HG03045 (cell line): ENCODE measurements at regions not wholly inside any gene's neighbourhood (a gene's known extent, or its start where the extent isn't known, plus 50 kb on each side); places are given as distances from the start of the nearest gene placed in this dataset.
"Not testable (repeated sequence)": the region's sequence is repeated elsewhere in the genome, so short reads cannot be mapped to it uniquely, and the experiment has no call there.

Source experiments
- ATAC-seq: cut with Tn5 transposase; IDR thresholded peaks from one replicate; pipeline ENCODE4 v1.9.1; 2021; ENCODE audit warnings: mild to moderate bottlenecking, moderate library complexity; ENCODE audit not compliant: unreplicated experiment

DNA sequence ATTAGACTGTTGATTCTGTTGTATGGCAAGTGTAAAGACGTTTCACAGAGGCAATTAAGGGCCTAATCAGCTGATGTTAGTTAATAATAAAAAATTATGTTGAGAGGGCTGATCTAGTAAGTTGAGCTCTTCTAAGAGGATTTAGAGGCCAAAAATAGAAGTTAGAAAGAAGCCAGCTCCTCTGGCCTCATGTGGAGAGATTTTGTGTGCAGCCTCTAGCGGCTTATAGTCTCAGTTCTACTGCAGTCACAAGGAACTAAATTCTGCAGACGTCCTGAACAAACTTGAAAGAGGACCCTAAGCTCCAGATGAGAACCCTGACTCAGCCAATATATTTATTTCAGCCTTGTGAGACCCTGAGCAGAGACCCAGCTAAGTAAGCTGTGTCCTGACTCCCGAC is 498.6 kb downstream of the BTBD3 start:
- no peak for ATAC-seq

DNA sequence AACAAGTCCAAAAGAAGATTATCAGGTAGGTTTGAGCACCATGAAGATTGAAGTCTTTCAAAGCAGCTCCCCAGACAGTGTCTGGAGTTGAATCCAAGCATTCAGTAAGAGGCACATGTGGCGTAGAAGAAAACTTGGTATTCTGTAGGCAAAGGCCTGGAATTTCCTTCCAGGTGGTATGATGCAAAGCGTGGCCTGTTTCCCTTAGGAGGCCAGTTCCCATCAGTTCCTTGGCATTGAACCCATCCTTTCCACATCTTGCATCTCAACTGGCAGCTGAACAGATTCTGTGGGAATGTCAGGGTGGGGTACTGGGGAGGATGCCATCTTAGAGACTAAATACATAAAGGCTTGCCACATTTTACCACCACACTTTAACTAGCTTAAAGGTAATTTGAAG is 516.0 kb downstream of the BTBD3 start:
- ATAC-seq: no peak

DNA sequence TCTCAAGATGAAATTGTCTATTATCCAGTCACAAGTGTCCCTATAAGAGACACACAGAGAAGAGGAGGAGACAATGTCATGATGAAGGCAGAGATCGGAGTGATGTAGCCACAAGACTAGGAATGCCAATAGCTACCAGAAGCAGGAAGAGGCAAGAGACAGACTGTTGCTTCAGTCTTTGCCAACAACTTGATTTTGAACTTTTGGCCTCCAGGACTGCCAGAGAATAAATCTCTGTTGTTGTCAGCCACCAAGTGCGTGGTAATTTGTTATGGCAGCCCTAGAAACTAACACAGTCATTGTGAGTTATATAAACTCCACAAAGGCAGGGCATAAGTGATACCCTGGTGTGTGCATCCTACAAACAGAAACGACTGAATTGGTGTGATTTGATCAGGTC is 517.0 kb downstream of the BTBD3 start:
- no peak for ATAC-seq

DNA sequence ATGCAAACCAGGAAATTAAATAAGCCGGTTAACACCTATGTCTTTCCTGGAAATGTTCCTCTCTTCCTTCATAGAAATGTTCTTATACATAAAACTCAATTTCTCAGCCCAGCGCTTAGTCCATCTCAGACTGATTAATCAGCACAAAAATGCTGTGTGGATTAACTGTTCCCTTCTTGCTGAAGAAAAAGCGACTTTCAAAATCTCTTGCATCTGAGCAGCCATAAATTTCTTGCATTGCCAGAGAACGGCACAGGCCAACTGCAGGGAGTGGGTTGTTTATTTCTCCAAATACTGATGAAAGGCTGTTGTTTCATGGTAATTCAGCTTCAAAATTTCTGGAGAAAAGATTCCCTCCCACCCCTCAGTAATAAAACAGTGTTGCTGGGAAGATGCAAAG is 517.6 kb downstream of the BTBD3 start:
- no peak for ATAC-seq

DNA sequence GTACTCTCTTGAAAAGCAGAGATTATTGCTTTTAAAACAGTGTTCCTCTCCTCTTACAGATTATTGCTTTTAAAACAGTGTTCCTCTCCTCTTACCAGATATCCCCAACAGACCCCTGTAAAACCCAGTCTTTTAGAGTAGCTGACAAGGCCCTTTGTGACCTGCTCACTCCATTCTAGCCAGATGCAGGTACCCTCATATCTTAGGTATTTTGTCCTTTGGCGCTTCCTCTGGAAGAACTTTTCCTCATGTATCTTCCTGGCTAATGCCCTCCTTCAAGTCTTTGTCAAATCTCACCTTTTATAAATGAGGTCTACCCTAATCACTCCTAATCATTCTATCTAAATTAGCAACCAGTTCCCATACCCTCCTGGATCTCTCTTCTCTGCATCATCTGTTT is 536.0 kb downstream of the BTBD3 start:
- no peak for ATAC-seq

DNA sequence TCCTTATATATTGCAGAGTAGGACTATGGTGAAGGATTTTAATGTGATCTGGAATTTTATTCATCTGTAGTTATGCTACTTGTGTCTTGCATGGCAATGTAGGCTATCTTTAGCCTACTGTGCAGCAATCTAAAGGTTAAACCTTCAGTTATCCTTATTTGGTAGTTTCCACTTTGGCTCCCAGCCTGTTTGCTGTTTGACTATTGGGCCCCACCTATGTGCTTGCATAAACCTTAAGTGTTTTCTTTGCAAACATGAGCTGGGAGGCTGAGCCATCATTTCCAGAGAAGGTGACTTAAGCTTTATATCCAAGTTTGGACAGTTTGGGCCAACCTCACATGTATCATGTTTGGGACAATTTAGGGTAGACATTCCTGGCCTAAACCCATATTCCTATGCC is 537.5 kb downstream of the BTBD3 start:
- no peak for ATAC-seq

DNA sequence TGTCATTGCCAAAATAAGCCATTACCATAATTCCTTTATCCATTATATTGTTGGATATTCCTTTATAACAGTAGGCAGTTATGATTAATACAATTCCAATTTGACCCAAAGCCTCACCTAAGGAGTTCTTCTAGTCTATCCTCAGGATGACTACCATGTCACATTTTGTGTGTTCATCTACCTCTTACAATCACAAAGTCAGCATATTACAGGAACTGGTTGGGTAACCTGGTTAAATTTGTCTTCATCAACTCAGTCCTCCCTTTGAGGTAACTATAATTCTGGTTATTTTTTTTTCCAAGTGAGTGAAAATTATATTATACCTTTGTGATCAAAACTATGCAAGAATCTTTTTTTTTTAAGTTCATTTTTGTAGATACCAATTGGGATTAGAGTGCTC is 540.5 kb downstream of the BTBD3 start:
- no peak for ATAC-seq

DNA sequence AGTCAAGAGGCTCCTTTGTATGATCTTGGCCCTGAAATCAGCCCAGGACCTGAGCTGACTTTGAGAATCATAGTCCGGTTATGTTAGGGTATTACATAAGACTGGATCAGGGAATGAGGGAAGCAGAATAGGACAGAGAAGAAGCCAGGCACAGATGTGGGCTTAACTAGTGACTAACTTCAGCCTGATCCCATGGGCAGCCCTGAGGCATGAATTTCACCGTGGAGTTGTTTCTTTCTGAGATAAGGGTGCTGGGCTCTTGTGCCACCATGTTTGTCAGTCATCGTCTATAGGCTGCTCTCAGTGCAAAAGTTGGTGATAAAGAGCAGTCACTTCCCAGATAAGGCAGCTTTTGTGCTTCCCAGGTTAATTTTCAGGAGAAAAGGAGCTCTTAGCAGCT is 544.7 kb upstream of the SPTLC3 start:
- no peak for ATAC-seq

DNA sequence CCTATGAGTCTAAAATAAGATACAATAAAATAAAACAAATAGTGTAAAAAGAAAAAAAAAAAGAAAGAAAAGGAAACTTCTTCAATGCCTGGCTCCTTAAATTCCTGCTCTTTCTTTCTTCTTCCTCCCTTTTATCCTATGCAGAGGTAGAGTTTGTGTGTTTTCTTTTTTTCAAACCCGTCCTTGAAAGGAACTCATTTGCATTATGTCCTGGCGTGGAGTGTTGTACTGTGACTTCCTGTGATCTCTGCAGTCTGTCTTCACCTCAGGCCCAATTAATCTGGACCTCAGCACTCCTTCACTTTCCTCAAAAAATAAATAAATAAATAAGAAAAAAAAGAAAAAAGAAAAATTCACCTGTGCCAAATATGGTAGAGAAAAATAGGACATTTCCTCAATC is 541.9 kb upstream of the SPTLC3 start:
- ATAC-seq: no peak

DNA sequence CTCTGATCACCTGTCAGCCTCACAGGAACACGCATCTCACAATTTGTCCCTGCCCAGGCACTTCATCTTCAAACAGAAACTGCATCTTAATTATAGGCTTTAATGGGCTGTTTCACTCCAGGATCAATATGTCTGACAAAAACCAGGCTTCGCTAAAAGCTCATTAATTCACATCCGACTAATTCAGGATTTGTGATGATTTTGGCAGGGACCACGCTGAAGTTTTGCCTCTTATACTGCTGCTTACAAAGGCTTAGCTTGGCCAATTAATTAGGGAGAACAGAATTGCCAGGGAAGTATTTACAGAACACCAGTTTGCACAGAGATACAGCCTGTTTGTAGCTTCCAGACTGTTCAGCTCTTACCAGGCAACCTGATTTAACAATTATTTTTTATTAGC is 541.0 kb upstream of the SPTLC3 start:
- ATAC-seq: no peak

DNA sequence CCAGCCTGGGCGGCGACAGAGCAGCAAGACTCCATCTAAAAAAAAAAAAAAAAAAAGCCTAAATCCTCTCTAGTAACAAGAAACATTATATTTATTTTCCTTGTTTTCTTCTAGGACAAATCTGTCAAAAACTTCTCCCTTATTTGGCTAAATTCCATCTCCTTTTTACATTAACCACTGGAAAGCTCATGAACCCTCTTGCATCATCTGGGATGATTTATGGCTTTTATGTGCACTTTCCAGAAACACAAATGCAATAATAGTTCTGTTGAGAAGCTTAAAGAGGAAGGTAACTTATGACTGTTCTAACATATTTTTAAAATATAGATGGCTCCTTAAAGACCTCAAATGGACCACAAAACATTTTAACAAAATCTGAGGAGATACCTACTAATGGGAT is 526.1 kb upstream of the SPTLC3 start:
- ATAC-seq: no peak

DNA sequence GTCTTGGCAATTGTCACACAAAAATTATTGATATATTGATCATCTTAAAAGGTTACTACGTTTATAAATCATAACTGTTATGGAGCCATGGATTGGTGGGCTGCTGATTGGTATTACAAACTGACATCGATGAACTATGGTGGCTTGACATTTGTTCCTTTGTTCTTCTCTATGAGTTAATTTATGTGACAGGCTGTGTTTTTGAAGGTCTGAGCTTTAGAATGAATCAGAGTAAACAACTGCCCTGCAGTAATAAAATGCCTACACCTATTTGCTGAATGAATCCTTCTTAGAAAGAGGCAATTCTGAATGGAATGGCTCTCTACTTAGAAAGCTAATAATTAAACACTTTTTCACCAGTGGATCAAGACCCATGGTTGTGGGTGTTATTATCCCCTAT is 506.3 kb upstream of the SPTLC3 start:
- no peak for ATAC-seq

DNA sequence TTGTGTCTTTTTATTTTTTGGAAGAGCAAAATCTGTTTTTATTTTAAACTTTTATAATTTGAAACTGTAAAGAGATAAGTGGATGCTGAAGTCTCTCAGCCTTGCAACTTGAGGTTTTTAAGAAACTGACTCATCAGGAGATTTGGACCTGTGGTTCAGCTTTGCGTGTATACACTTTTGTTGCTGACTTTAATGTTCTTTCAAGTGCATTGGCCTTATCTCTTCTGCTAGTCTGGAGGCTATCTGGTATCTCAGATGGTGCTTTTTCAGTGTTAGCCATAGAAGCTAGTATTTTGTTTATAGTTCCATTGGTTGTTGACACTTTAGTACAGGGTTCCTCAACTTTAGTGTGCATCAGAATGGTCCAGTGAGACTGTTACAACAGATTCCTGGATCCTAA is 504.0 kb upstream of the SPTLC3 start:
- no peak for ATAC-seq

DNA sequence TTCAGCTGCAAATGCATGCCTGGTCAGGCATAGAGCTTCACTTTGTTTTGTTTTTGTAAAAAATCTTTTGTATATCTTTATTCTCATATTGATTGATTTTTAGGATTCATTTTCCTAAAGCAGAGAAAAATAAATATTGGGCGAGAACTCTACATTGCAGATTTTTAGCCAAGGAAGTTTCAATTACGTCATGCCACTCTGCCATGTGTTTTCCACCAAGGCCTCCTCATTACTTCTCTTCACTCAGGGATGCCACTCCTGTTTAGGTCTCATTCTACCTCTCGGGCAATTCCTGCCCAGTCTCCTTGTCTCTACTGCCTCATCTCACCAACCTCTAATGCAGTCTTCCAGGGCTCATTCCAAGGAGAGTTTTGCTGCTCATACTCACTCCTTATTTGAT is 497.3 kb upstream of the SPTLC3 start:
- no peak for ATAC-seq

DNA sequence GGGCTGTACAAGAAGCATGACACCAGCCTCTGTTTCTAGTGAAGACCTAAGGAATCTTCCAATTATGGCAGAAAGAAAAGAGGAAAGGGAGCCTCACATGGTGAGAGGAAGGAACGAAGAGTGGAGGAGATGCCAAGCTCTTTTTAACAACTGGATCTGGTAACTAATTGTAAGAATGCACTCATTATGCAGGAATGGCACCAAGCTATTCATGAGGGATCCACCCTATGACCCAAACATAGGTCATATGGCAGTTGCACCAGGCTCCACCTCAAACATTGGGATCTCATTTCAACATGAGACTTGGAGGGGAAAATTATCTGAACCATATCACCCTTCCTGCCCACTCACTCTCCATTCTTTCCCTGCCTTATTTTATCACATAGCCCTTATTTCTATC is 496.0 kb upstream of the SPTLC3 start:
- no peak for ATAC-seq

DNA sequence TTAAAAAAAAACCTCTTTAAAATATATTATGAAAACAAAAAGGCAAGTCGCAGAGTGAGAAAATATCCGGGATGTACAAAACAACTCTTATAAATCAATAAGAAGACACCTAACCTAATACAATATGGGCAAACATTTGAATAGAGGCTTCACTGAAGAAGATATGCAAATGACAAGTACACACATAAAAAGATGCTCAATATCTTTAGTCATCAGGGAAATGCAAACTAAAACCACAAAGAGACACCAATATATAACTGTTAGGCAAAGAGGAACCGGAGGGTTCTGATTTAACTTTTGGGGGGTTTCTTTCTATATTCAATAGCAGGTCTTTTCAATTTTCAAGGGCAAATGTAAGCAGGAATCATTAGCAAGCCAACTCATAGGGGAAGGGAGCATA is 480.7 kb upstream of the SPTLC3 start:
- no peak for ATAC-seq

DNA sequence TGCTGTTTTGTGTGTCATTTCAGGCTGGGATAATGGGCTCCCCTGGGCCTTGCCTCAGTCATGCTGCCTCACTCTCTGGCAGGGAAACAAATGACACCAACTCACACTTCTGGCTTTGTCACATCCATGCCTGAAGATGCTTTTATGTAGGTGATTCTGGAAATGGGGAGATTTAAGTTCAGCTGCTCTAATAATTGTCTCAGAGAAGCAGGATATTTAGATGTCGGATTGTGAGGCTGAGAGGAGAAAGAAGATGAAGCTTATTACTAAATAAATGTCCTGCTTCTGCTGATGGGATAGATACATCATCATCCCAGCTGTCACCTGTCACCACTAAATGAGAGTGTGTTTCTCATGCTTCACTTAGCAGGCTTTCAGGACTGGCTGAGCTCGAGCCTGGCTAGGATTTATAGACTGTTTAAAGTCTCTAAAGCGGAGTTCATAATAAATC is 480.2 kb upstream of the SPTLC3 start:
- no peak for ATAC-seq

DNA sequence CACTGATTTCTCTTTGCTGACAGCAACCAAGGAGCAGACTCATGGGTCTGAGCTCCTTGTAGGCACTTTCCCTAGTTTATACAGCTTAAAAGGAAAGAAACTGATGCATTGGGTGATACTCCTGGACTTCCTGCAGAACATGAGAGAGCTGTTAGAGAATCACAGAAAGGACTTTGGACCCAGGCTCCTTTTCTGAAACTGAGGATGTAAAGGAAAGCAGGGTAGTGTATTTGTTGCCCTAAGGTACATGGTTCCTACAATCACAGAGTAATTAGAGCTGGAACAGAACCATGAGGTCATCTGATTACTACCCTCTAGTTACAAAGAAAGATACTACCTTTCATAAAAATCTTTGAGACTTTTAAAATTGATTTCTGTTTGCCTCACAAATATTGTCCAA is 477.1 kb upstream of the SPTLC3 start:
- ATAC-seq: no peak

DNA sequence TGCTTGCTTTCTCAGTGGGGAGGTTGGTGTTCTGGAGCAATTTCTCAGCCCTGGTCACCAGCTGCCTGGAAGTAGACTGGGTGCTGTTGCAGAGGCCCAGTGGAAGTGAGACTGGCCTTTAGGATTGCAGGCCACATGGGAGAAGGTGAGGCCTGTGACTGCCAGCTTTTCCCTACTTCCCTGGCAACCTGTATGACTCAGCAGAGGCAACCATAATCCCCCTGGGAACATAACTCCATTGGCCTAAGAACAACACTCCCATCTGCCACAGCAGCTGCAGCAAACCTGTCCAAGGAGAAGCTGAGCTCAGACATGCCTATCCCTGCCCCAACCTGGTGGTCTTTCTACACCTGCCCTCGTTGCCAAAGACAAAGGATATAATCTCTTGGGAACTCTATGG is 473.5 kb upstream of the SPTLC3 start:
- no peak for ATAC-seq

DNA sequence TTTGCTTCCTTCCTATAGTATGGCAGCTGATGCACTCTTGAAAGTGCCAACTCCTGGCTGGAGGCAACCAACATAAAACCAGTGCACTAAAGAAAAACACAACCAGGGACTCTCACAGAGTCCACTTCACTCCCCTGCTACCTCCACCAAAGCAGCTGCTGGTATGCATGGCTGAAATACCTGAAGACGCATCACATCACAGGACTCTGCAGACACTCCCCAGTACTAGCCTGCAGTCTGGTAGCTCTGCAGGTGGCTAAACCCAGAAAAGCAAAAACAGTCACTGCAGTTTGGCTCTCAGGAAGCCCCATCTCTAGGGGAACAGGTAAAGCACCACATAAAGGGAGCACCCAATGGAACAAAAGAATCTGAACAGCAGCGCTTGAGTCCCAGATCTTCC is 473.0 kb upstream of the SPTLC3 start:
- ATAC-seq: no peak

DNA sequence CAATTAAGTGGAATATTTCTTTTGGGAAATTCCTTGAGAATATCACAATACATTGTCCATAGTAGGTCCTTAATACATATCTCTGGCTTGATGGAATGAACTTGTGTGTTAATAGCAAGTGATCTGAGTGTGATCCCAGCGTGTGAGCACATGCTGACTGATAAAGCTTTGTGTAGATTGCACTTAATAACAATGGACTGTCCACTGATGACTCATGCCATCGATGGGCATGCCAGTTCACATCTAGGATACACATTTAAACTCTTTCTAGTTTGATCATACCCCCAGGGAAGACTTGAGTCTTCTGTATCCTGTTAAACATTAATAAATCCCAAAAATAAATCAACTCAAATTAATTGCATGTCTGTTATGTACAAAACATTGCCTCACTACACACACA is 454.3 kb upstream of the SPTLC3 start:
- ATAC-seq: no peak

DNA sequence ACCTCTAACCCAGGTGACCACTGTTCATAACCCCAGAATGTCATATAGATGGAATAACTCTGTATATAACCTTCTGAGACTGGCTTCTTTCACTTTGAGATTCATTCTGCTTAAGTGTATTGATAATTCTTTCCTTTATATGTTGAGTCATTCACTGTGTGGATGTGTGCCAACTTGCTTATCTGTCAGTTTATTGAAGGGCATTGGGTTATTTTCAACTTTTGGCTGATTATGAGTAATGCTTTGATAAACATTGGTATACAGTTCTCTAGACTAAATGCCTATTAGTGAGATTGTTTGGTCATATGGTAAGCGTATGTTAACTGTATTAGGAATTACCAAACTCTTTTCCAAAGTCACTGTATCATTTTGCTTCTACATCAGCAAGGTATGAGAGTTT is 453.4 kb upstream of the SPTLC3 start:
- no peak for ATAC-seq

DNA sequence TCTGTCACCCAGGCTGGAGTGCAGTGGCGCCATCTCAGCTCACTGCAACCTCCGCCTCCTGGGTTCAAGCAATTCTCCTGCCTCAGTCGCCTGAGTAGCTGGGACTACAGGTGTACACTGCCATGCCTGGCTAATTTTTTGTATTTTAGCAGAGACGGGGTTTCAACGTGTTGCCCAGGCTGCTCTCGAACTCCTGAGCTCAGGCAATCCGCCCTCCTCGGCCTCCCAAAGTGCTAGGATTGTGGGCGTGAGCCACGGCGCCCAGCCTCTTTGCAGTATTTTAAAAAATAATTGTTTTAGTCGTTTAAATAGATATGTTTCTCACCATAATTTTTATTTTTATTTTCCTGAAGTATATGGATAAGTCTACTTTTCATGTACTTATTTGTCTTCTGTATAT is 452.9 kb upstream of the SPTLC3 start:
- not testable (repeated sequence) for ATAC-seq

DNA sequence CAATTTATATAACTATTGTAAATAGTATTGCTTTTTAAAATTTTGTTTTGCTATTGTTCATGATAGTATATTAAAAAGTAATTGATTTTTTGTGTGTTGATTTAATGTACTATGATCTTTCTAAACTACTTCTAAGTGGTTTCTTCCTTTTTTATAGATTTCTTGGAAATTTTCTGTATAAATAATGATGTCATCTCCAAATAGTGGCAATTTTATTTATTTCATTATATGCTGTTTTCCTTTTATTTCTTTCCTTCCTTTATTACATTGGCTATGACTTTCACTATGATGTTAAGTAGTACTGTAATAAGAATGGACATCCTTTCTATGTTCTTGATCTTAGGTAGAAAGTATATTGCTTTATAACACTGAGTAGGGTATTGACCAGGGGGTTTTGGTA is 451.5 kb upstream of the SPTLC3 start:
- ATAC-seq: no peak
